OCI-LY7 (cell line): ENCODE measurements at regions not wholly inside any gene's neighbourhood (a gene's known extent, or its start where the extent isn't known, plus 50 kb on each side); places are given as distances from the start of the nearest gene placed in this dataset.

Experiments used
- BruUV-seq: library from RNA; stranded (reverse); fragments of 400-500 nt; replicated peaks from 2 replicates; lab custom pipeline; 2021; lab: Mats Ljungman, UMichigan
- CTCF ChIA-PET: fragments of 300-600 bp; sonication (Branson Sonifier 250); formaldehyde crosslinking; loops from one replicate; lab custom pipeline; 2022; ENCODE audit warnings: antibody characterized with exemption; ENCODE audit not compliant: unreplicated experiment; lab: Charles Lee
- POLR2A ChIA-PET: fragments of 300-600 bp; sonication (Branson Sonifier 250); formaldehyde crosslinking; loops from one replicate; lab custom pipeline; 2022; ENCODE audit warnings: antibody characterized with exemption; lab: Charles Lee
- DNase-seq: peaks from one replicate; pipeline ENCODE4 v3.0.0-alpha.2; 2015; ENCODE audit warnings: low spot score
- H2AFZ ChIP-seq: fragments of 200-600 bp; sonication (generic), shearing (Covaris generic); 2 replicates; pipeline ENCODE4 v1.6.1; 2014; ENCODE audit warnings: mild to moderate bottlenecking, antibody characterized with exemption, low read length, moderate library complexity
- H3K27ac ChIP-seq: fragments of 200-600 bp; sonication (generic); 2 replicates; pipeline ENCODE4 v1.5.1; 2014; ENCODE audit warnings: mixed run types, low read depth, mild to moderate bottlenecking, moderate library complexity, low read length, inconsistent platforms; ENCODE audit not compliant: poor library complexity, severe bottlenecking
- H3K36me3 ChIP-seq: fragments of 200-600 bp; sonication (generic); 2 replicates; pipeline ENCODE4 v1.6.1; 2014; ENCODE audit warnings: mild to moderate bottlenecking, antibody characterized with exemption, low read length, moderate library complexity, mixed read lengths; ENCODE audit not compliant: insufficient read depth
- H3K4me1 ChIP-seq: fragments of 200-600 bp; sonication (generic); 2 replicates; pipeline ENCODE4 v1.5.1; 2014; ENCODE audit warnings: mild to moderate bottlenecking, low read length; ENCODE audit not compliant: insufficient read depth, poor library complexity, severe bottlenecking
- H3K4me2 ChIP-seq: fragments of 200-600 bp; sonication (generic); 2 replicates; pipeline ENCODE4 v1.6.1; 2014; ENCODE audit warnings: mild to moderate bottlenecking, low read length
- H3K4me3 ChIP-seq: fragments of 200-600 bp; sonication (generic); 2 replicates; pipeline ENCODE4 v1.5.1; 2014; ENCODE audit warnings: mild to moderate bottlenecking, low read depth, low read length; ENCODE audit not compliant: poor library complexity, severe bottlenecking
- H3K79me2 ChIP-seq: fragments of 200-600 bp; sonication (generic); 2 replicates; pipeline ENCODE4 v1.6.1; 2016; ENCODE audit warnings: low read depth, mild to moderate bottlenecking, low read length, moderate library complexity, mixed read lengths; ENCODE audit not compliant: insufficient read depth
- H3K9me2 ChIP-seq: fragments of 200-600 bp; sonication (generic); 2 replicates; pipeline ENCODE4 v1.6.1; 2016; ENCODE audit warnings: mild to moderate bottlenecking, low read length, mixed read lengths; ENCODE audit not compliant: insufficient read depth
- H3K9me3 ChIP-seq: fragments of 200-600 bp; sonication (generic); 2 replicates; pipeline ENCODE4 v1.6.1; 2014; ENCODE audit warnings: mild to moderate bottlenecking, mixed run types, low read length, mixed read lengths
- H4K20me1 ChIP-seq: fragments of 200-600 bp; sonication (generic); 2 replicates; pipeline ENCODE4 v1.6.1; 2014; ENCODE audit warnings: mild to moderate bottlenecking, antibody characterized with exemption, low read length, moderate library complexity, mixed read lengths; ENCODE audit not compliant: insufficient read depth
- CTCF ChIP-seq: fragments of 200-600 bp; sonication (generic); conservative IDR thresholded peaks from 2 replicates; pipeline ENCODE4 v1.5.1; 2014; ENCODE audit warnings: mild to moderate bottlenecking, antibody characterized with exemption, low read length, moderate library complexity, mixed read lengths
- EZH2phosphoT487 ChIP-seq: fragments of 200-600 bp; sonication (generic); IDR thresholded peaks from 2 replicates; pipeline ENCODE4 v1.6.1; 2018; ENCODE audit warnings: low read depth, borderline replicate concordance, mild to moderate bottlenecking, mixed run types, antibody characterized with exemption, low read length, moderate library complexity, mixed read lengths
- intact Hi-C: fragments of 100-400 bp; cut with micrococcal nuclease; formaldehyde crosslinking; loops from one replicate; pipeline ENCODE4 v1.10.0; 2022; ENCODE audit not compliant: unreplicated experiment

- Histone ChIP-seq H4K20me1 (no peaks in the 10 kb centered on the region), H3K4me2 (no peak overlapping the region), H3K4me3 (no peak overlapping the region), H3K36me3 (no peaks in the 10 kb centered on the region), H3K79me2 (no peaks in the 10 kb centered on the region), H3K9me2 (no peaks in the 10 kb centered on the region), H3K4me1 (no peaks in the 10 kb centered on the region), H2AFZ (no peak overlapping the region), H3K9me3 (no peaks in the 10 kb centered on the region), H3K27ac (no peak overlapping the region)
- BruUV-seq = no TSS peak
- no peak for TF ChIP-seq EZH2phosphoT487
- no peak for TF ChIP-seq CTCF
- no peak for DNase-seq
- intact Hi-C loops = no loop called here
- ChIA-PET CTCF (no interaction called here), POLR2A (interaction anchor here (1.7 kb wide), 1 partner anchor 13 kb away, joined by 4 read pairs; no protein-coding TSS in a partner anchor)
Observed at GRCh38 chr1:222891578-222891977, 76.7 kb downstream of the DISP1 start.

DNA sequence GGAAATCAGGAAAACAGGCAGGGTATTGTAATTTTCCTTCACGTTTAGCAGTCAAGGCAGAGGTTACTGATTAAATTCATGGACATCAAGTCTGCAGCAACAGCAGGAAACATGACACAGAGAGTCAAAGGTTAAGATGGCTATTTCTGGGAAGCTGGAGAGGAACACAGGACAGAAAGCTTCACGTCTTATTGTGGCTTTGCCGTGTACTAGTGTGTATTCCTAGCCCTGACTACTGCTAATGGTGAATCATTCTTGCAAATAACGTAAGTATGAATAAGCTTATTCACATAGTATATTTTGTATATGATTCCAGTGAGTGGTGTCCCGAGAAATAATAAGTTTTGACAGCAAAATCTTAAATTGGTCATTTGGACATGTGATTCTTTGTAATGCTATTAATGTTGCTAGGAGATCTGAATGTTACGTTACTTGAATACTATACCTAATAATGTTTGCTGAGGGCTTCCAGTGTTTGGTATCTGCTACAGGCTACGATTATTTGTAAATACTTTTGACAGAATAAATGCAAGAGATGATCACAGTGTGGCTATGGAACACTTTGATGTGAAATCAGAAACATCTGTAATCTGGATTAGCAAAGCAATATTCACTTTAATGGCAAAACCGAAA lies 77.4 kb downstream of the DISP1 start:
- no TSS peak for BruUV-seq
- intact Hi-C loops = no loop called here
- Histone ChIP-seq H3K36me3 (no peaks in the 10 kb centered on the region), H3K27ac (no peak overlapping the region), H4K20me1 (no peaks in the 10 kb centered on the region), H3K9me3 (no peaks in the 10 kb centered on the region), H3K4me1 (no peaks in the 10 kb centered on the region), H3K4me2 (no peak overlapping the region), H3K9me2 (no peaks in the 10 kb centered on the region), H3K4me3 (no peak overlapping the region), H3K79me2 (no peaks in the 10 kb centered on the region), H2AFZ (no peak overlapping the region)
- TF ChIP-seq CTCF (no peak), EZH2phosphoT487 (no peak)
- DNase-seq = no peak
- ChIA-PET POLR2A (interaction anchor here (0.6 to 0.7 kb wide), 2 partner anchors 142 to 285 kb away, joined by 3 to 4 read pairs; no protein-coding TSS in a partner anchor), CTCF (no interaction called here)

DNA sequence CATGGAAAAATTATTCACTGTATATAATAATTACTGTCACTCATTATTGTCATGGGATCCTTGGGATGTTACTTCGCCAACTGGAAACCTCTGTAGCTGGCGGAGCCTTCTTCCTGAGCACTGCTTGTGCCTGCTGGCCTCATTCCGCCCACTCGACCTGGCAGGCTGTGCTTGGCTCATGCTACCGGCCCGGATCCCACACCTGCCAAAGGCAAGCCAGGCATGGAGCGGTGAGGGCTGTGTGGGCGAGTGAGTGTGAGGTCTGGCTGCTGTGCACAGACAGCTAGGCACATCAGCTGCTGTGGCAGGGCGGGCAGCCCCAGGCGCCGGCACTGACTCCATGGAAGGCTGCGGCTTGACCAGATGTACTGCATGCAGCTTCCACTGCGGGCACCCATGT lies 78.4 kb downstream of the DISP1 start:
- no peak overlapping the region for H3K27ac ChIP-seq
- no peaks in the 10 kb centered on the region for H3K4me1 ChIP-seq
- H3K9me2 ChIP-seq = no peaks in the 10 kb centered on the region
- DNase-seq = no peak
- no peaks in the 10 kb centered on the region for H3K9me3 ChIP-seq
- H3K4me3 ChIP-seq = no peak overlapping the region
- intact Hi-C loops = no loop called here
- H3K4me2 ChIP-seq = no peak overlapping the region
- TF ChIP-seq CTCF (no peak), EZH2phosphoT487 (no peak)
- ChIA-PET CTCF (no interaction called here), POLR2A (interaction anchor here (0.6 kb wide), 1 partner anchor 144 kb away, joined by 4 read pairs; no protein-coding TSS in a partner anchor)
- H3K79me2 ChIP-seq = no peaks in the 10 kb centered on the region
- H3K36me3 ChIP-seq = no peaks in the 10 kb centered on the region
- no peaks in the 10 kb centered on the region for H4K20me1 ChIP-seq
- H2AFZ ChIP-seq = no peak overlapping the region
- no TSS peak for BruUV-seq
